Nephron progenitor cell (in vitro differentiated cells): ENCODE measurements at regions not wholly inside any gene's neighbourhood (a gene's known extent, or its start where the extent isn't known, plus 50 kb on each side); places are given as distances from the start of the nearest gene placed in this dataset.

ENCODE experiments used
- DNase-seq: peaks from one replicate; pipeline ENCODE4 v3.0.0; 2021
- H3K27ac Mint-ChIP-seq: 2 replicates; pipeline ENCODE4 v1.8.0; 2021; ENCODE audit warnings: mild to moderate bottlenecking, moderate library complexity, mixed read lengths
- H3K27me3 Mint-ChIP-seq: 2 replicates; pipeline ENCODE4 v1.8.0; 2021; ENCODE audit warnings: mild to moderate bottlenecking, low read depth, mixed read lengths; ENCODE audit not compliant: poor library complexity
- H3K36me3 Mint-ChIP-seq: 2 replicates; pipeline ENCODE4 v1.8.0; 2021; ENCODE audit warnings: low read depth, mixed read lengths
- H3K4me1 Mint-ChIP-seq: 2 replicates; pipeline ENCODE4 v1.8.0; 2021; ENCODE audit warnings: mixed read lengths
- H3K4me3 Mint-ChIP-seq: 2 replicates; pipeline ENCODE4 v1.8.0; 2021; ENCODE audit warnings: mild to moderate bottlenecking, moderate library complexity, mixed read lengths
- H3K9me3 Mint-ChIP-seq: 2 replicates; pipeline ENCODE4 v1.8.0; 2021; ENCODE audit warnings: mild to moderate bottlenecking, moderate library complexity, mixed read lengths
- CTCF ChIP-seq: fragments of 200-600 bp; sonication (generic); IDR thresholded peaks from 2 replicates; pipeline ENCODE4 v1.5.0; 2021; ENCODE audit warnings: antibody characterized with exemption

GRCh38 chr2:200026332-200027230 is 71.2 kb downstream of the MAIP1 start:
- no peak for TF ChIP-seq CTCF
- DNase-seq, result no peak
- no peaks in the 10 kb centered on the region for H3K27me3 Mint-ChIP-seq
- H3K9me3 Mint-ChIP-seq, result peaks cover 11% of the 10 kb centered on the region
- H3K4me1 Mint-ChIP-seq, result no peaks in the 10 kb centered on the region
- H3K4me3 Mint-ChIP-seq, result no peak overlapping the region
- no peak overlapping the region for H3K27ac Mint-ChIP-seq
- H3K36me3 Mint-ChIP-seq, result no peaks in the 10 kb centered on the region

GRCh38 chr2:200028998-200029397 is 73.6 kb downstream of the MAIP1 start:
- Mint-ChIP-seq H3K4me1 (no peaks in the 10 kb centered on the region), H3K4me3 (no peak overlapping the region), H3K9me3 (peaks cover 11% of the 10 kb centered on the region), H3K36me3 (no peaks in the 10 kb centered on the region), H3K27ac (no peak overlapping the region), H3K27me3 (no peaks in the 10 kb centered on the region)
- no peak for TF ChIP-seq CTCF
- DNase-seq, result no peak

GRCh38 chr2:200032895-200033294 is 77.5 kb downstream of the MAIP1 start:
- DNase-seq, result no peak
- Mint-ChIP-seq H3K9me3 (no peaks in the 10 kb centered on the region), H3K27ac (no peak overlapping the region), H3K36me3 (no peaks in the 10 kb centered on the region), H3K4me3 (no peak overlapping the region), H3K27me3 (peaks cover 3% of the 10 kb centered on the region), H3K4me1 (no peaks in the 10 kb centered on the region)
- TF ChIP-seq CTCF, result no peak

- Mint-ChIP-seq H3K9me3 (no peaks in the 10 kb centered on the region), H3K27me3 (peaks cover 3% of the 10 kb centered on the region), H3K4me3 (no peak overlapping the region), H3K36me3 (no peaks in the 10 kb centered on the region), H3K27ac (no peak overlapping the region), H3K4me1 (no peaks in the 10 kb centered on the region)
- DNase-seq, result no peak
- no peak for TF ChIP-seq CTCF
Observed at GRCh38 chr2:200033929-200034328, 78.5 kb downstream of the MAIP1 start.

GRCh38 chr2:200034816-200035215 is 79.4 kb downstream of the MAIP1 start:
- TF ChIP-seq CTCF, result no peak
- Mint-ChIP-seq H3K9me3 (no peaks in the 10 kb centered on the region), H3K36me3 (no peaks in the 10 kb centered on the region), H3K4me1 (no peaks in the 10 kb centered on the region), H3K27me3 (peaks cover 3% of the 10 kb centered on the region), H3K4me3 (no peak overlapping the region), H3K27ac (no peak overlapping the region)
- DNase-seq, result no peak
